GM18498 (cell line): ENCODE measurements at regions not wholly inside any gene's neighbourhood (a gene's known extent, or its start where the extent isn't known, plus 50 kb on each side); places are given as distances from the start of the nearest gene placed in this dataset.
"Not testable (repeated sequence)": the region's sequence is repeated elsewhere in the genome, so short reads cannot be mapped to it uniquely, and the experiment has no call there.

Experiments
- ATAC-seq: cut with Tn5 transposase; IDR thresholded peaks from one replicate; pipeline ENCODE4 v1.9.1; 2021; ENCODE audit warnings: mild to moderate bottlenecking, moderate library complexity; ENCODE audit not compliant: unreplicated experiment

- ATAC-seq = no peak
Measured at GRCh38 chr4:20124317-20125026, 127.2 kb upstream of the SLIT2 start.

- ATAC-seq = no peak
Measured at GRCh38 chr4:20122198-20122988, 129.3 kb upstream of the SLIT2 start.

GRCh38 chr4:20119141-20119540, 132.6 kb upstream of the SLIT2 start:
- ATAC-seq = no peak

GRCh38 chr4:20109391-20109790, 142.3 kb upstream of the SLIT2 start:
- no peak for ATAC-seq

- no peak for ATAC-seq
Measured at GRCh38 chr4:20106921-20107320, 144.8 kb upstream of the SLIT2 start.

- no peak for ATAC-seq
Measured at GRCh38 chr4:20101831-20102230, 149.9 kb upstream of the SLIT2 start.

GRCh38 chr4:20096911-20097310, 154.8 kb upstream of the SLIT2 start:
- no peak for ATAC-seq

- ATAC-seq = no peak
Measured at GRCh38 chr4:20095805-20096541, 155.7 kb upstream of the SLIT2 start.

- ATAC-seq = no peak
Measured at GRCh38 chr4:20091781-20092180, 159.9 kb upstream of the SLIT2 start.

GRCh38 chr4:20087522-20087911, 164.2 kb upstream of the SLIT2 start:
- no peak for ATAC-seq

GRCh38 chr4:20086799-20087521, 164.7 kb upstream of the SLIT2 start:
- ATAC-seq = no peak

- ATAC-seq = no peak
Measured at GRCh38 chr4:20086067-20086798, 165.5 kb upstream of the SLIT2 start.

GRCh38 chr4:20085653-20086052, 166.1 kb upstream of the SLIT2 start:
- ATAC-seq = no peak

- ATAC-seq = no peak
Measured at GRCh38 chr4:20085156-20085555, 166.5 kb upstream of the SLIT2 start.

- ATAC-seq = no peak
Measured at GRCh38 chr4:20084488-20084887, 167.2 kb upstream of the SLIT2 start.

GRCh38 chr4:20078644-20079043, 173.1 kb upstream of the SLIT2 start:
- ATAC-seq = no peak

GRCh38 chr4:20075248-20075871, 176.3 kb upstream of the SLIT2 start:
- no peak for ATAC-seq

GRCh38 chr4:20074450-20074849, 177.3 kb upstream of the SLIT2 start:
- no peak for ATAC-seq

- no peak for ATAC-seq
Measured at GRCh38 chr4:20065952-20066351, 185.8 kb upstream of the SLIT2 start.

- ATAC-seq = not testable (repeated sequence)
Measured at GRCh38 chr4:20062857-20063256, 188.8 kb upstream of the SLIT2 start.
